ENCODE measurements at regions not wholly inside any gene's neighbourhood (a gene's known extent, or its start where the extent isn't known, plus 50 kb on each side); places are given as distances from the start of the nearest gene placed in this dataset.

DNA sequence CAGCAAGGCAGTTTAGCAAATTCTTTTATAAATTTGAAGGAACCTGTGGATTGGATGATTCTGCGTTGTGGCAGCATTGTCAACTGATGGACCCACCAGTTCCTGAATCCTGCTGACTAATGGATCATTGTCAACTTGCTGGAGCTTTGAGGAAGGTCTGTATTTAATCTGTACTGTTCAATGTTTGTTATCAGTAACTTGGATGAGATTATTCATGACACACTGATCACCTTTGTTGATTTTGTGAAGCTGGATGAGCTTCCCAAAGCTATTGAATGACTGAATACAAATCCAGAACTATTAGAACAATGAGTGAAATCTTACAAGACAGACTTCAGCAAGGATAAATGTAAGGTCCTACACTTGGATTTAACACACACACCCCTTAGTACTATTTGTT, 101.3 kb downstream of the AQP4 start:
- intact Hi-C loops (cut with DNase I; ENCODE audit: low total_unique reads), result no loop called here

DNA sequence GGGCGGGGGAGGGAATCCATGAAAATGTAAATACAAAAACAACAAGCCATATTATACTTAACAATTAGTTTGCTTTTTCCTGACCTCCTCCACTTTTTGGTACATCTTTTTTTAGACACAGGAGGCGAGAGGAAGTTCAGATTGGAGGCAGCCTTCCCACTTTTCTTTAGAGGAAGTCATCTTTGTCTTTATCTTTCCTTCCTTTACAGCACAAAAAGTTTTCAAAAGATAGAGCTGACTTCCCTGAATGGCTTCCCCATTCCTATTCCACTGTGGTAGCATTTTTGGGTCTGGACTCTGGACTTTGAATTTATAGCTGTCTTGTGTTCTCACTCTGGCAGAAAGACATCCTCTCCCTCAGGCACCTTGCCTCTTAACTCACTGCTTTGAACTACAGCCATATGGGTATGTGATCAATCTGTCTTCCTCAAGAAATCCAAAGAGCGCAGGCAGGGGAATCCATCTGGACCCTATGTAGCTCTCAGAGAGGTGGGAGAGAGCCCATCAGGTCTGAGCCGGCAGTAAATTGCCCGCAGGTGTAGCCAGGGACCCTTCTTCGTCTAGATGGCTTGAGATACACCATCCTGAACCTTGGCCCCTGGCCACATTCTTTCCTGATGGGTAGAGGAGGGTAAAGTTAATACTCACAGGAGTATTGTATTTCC, 101.9 kb downstream of the AQP4 start:
- intact Hi-C loops (cut with DNase I; ENCODE audit: low total_unique reads), result no loop called here
- H3K9me3 ChIP-seq, result no peaks in the 10 kb centered on the region
- in situ Hi-C loops (cut with MboI; ENCODE audit: low sequenced_read_pairs in 4 of 4), result no loop called here
- no peaks in the 10 kb centered on the region for H3K27me3 ChIP-seq
- no peak overlapping the region for H3K4me3 ChIP-seq
- ATAC-seq, result no peak
- no peak overlapping the region for H3K27ac ChIP-seq
- no peaks in the 10 kb centered on the region for H3K36me3 ChIP-seq
- DNase-seq, result no peak
- TF ChIP-seq, protein P1, sequence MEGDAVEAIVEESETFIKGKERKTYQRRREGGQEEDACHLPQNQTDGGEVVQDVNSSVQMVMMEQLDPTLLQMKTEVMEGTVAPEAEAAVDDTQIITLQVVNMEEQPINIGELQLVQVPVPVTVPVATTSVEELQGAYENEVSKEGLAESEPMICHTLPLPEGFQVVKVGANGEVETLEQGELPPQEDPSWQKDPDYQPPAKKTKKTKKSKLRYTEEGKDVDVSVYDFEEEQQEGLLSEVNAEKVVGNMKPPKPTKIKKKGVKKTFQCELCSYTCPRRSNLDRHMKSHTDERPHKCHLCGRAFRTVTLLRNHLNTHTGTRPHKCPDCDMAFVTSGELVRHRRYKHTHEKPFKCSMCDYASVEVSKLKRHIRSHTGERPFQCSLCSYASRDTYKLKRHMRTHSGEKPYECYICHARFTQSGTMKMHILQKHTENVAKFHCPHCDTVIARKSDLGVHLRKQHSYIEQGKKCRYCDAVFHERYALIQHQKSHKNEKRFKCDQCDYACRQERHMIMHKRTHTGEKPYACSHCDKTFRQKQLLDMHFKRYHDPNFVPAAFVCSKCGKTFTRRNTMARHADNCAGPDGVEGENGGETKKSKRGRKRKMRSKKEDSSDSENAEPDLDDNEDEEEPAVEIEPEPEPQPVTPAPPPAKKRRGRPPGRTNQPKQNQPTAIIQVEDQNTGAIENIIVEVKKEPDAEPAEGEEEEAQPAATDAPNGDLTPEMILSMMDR (IDR thresholded peaks at IDR 0.05 in 4 of 5, conservative IDR thresholded peaks at IDR 0.05 in 1 of 5), result no peak
- no peak for TF ChIP-seq POLR2A (IDR thresholded peaks at IDR 0.05)
- H3K4me1 ChIP-seq, result no peaks in the 10 kb centered on the region

More for the DNA sequence above, 101.3 kb downstream of the AQP4 start:
- H3K36me3 ChIP-seq, result no peaks in the 10 kb centered on the region
- H3K4me1 ChIP-seq, result no peaks in the 10 kb centered on the region
- no peak for DNase-seq
- H3K4me3 ChIP-seq, result no peak overlapping the region
- ATAC-seq, result no peak
- no peak overlapping the region for H3K27ac ChIP-seq
- in situ Hi-C loops (cut with MboI; ENCODE audit: low sequenced_read_pairs in 4 of 4), result no loop called here
- H3K27me3 ChIP-seq, result no peaks in the 10 kb centered on the region
- TF ChIP-seq, protein P1 (IDR thresholded peaks at IDR 0.05 in 4 of 5, conservative IDR thresholded peaks at IDR 0.05 in 1 of 5), result no peak
- TF ChIP-seq POLR2A (IDR thresholded peaks at IDR 0.05), result no peak
- no peaks in the 10 kb centered on the region for H3K9me3 ChIP-seq

DNA sequence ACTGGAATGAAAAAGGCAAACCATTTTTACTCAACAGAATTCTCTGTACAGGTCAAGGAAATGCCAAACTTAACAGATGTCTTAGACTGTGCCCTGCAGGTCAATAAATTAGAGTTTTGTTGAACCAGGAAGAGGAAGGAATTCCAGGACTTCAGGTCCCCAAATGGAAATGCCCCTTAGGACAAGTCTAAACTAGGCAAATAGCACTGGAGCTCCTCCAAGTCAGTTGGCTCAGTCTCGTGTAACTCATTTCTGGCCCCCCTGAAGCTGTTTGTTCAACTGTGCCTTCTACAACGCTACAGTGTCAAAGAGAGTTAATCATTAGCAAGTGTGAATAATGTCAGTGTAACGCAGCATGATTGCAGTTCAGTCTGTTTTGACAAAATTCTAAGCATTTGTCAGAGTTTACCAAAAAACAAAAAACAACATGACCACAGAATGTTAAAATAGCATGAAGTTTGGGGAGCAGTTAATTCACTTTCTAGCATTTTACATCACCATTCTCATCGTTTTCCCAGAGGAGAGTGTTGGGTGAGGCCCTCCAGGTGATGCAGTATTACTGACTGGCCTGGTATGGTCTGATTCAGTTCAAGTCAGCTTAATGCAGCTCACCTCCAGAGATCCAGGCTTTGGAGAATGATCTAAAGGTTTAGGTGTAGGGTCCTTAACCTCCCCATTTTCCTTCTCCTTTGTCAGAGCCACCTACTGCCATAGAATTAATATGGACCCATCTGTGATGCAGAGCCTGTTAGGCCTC, 108.1 kb downstream of the AQP4 start:
- intact Hi-C loops (cut with DNase I; ENCODE audit: low total_unique reads), result no loop called here
- TF ChIP-seq, protein P1 (IDR thresholded peaks at IDR 0.05 in 4 of 5, conservative IDR thresholded peaks at IDR 0.05 in 1 of 5), result no peak
- TF ChIP-seq POLR2A (IDR thresholded peaks at IDR 0.05), result no peak
- DNase-seq (no peak), ATAC-seq (no peak)
- H3K4me3 ChIP-seq, result no peak overlapping the region
- no peaks in the 10 kb centered on the region for H3K36me3 ChIP-seq
- no peak overlapping the region for H3K27ac ChIP-seq
- H3K27me3 ChIP-seq, result no peaks in the 10 kb centered on the region
- in situ Hi-C loops (cut with MboI; ENCODE audit: low sequenced_read_pairs in 4 of 4), result no loop called here
- no peaks in the 10 kb centered on the region for H3K4me1 ChIP-seq
- no peaks in the 10 kb centered on the region for H3K9me3 ChIP-seq

DNA sequence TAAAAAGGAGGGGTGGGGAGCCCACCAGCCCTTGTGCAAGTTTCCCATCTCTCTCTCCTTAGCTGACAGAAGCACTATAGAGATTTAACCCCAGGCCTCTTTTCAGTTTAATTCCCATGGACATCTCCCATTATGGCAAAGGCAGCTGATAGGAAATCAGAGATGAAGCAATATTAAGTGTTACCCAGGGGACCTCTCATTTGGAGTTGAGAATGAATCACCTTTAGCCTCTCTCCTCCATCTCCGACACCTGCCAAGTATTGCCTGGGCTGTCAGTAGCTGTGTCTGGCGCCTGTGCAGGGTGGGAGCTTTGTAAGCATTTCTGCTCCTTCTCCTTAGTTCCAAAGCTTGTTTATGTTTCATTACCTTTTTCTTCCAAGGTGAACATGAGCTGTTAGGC, 109.0 kb downstream of the AQP4 start:
- no peaks in the 10 kb centered on the region for H3K9me3 ChIP-seq
- intact Hi-C loops (cut with DNase I; ENCODE audit: low total_unique reads), result no loop called here
- no peak overlapping the region for H3K27ac ChIP-seq
- ATAC-seq, result no peak
- no peak overlapping the region for H3K4me3 ChIP-seq
- in situ Hi-C loops (cut with MboI; ENCODE audit: low sequenced_read_pairs in 4 of 4), result no loop called here
- TF ChIP-seq, protein P1 (IDR thresholded peaks at IDR 0.05 in 4 of 5, conservative IDR thresholded peaks at IDR 0.05 in 1 of 5), result no peak
- TF ChIP-seq POLR2A (IDR thresholded peaks at IDR 0.05), result no peak
- no peaks in the 10 kb centered on the region for H3K4me1 ChIP-seq
- DNase-seq, result no peak
- H3K27me3 ChIP-seq, result no peaks in the 10 kb centered on the region
- no peaks in the 10 kb centered on the region for H3K36me3 ChIP-seq

Data from gastrocnemius medialis (tissue), 4 donors.